Left ventricle myocardium inferior (tissue), 1 donor: ENCODE measurements at regions not wholly inside any gene's neighbourhood (a gene's known extent, or its start where the extent isn't known, plus 50 kb on each side); places are given as distances from the start of the nearest gene placed in this dataset.

Experiments used
- DNase-seq: peaks from one replicate; pipeline ENCODE4 v3.0.0-alpha.2; 2020
- H3K27ac ChIP-seq: fragments of 200-600 bp; replicated peaks from 2 replicates; pipeline ENCODE4 v1.8.0; 2021
- H3K27me3 ChIP-seq: fragments of 200-600 bp; 2 replicates; pipeline ENCODE4 v1.8.0; 2021; ENCODE audit warnings: low read depth
- H3K36me3 ChIP-seq: fragments of 200-600 bp; 2 replicates; pipeline ENCODE4 v1.8.0; 2021
- H3K4me1 ChIP-seq: fragments of 200-600 bp; 2 replicates; pipeline ENCODE4 v1.8.0; 2021
- H3K4me3 ChIP-seq: fragments of 200-600 bp; 2 replicates; pipeline ENCODE4 v1.8.0; 2021; ENCODE audit warnings: mild to moderate bottlenecking, moderate library complexity
- H3K9me3 ChIP-seq: fragments of 200-600 bp; replicated peaks from 2 replicates; pipeline ENCODE4 v1.8.0; 2021
- intact Hi-C: fragments of 100-400 bp; cut with micrococcal nuclease; formaldehyde crosslinking; loops from one replicate; pipeline ENCODE4 v1.11.0; 2022
- TF ChIP-seq, protein P1 (sequence below): fragments of 200-600 bp; IDR thresholded peaks from 2 replicates; pipeline ENCODE4 v1.8.0; 2021; ENCODE audit warnings: antibody characterized with exemption, mild to moderate bottlenecking, borderline replicate concordance
- donor health status: DM: no; HTN: yes; CAD: no; lungs with severe emphysema.

DNA sequence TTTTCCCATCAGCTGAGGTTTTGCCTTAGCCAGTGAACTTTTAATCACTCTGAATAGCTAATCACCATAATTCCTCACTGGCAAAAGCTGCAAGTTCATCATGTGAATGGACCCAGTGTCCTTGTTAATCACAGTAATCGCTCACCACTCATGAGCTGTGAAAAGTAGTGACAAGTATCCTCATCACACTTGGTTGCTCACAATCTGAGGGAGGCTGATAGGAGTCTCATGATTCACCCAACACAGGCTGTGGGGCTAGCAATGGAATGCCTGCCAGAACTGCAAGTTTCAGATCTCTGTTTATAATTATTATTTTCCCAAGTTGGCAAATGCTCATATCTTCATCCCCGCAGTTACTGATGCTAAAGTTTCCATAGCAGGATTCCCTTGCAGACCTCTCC, 467.2 kb downstream of the KIF4B start:
- intact Hi-C loops: no loop called here
- H3K27me3 ChIP-seq: no peaks in the 10 kb centered on the region
- peak overlapping the region; percentile 86 for H3K27ac ChIP-seq
- peak; percentile 18 for DNase-seq
- H3K4me1 ChIP-seq: peaks cover 28% of the 10 kb centered on the region
- no peaks in the 10 kb centered on the region for H3K36me3 ChIP-seq
- peaks cover 12% of the 10 kb centered on the region for H3K9me3 ChIP-seq
- H3K4me3 ChIP-seq: no peak overlapping the region
- TF ChIP-seq, protein P1, sequence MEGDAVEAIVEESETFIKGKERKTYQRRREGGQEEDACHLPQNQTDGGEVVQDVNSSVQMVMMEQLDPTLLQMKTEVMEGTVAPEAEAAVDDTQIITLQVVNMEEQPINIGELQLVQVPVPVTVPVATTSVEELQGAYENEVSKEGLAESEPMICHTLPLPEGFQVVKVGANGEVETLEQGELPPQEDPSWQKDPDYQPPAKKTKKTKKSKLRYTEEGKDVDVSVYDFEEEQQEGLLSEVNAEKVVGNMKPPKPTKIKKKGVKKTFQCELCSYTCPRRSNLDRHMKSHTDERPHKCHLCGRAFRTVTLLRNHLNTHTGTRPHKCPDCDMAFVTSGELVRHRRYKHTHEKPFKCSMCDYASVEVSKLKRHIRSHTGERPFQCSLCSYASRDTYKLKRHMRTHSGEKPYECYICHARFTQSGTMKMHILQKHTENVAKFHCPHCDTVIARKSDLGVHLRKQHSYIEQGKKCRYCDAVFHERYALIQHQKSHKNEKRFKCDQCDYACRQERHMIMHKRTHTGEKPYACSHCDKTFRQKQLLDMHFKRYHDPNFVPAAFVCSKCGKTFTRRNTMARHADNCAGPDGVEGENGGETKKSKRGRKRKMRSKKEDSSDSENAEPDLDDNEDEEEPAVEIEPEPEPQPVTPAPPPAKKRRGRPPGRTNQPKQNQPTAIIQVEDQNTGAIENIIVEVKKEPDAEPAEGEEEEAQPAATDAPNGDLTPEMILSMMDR: no peak

DNA sequence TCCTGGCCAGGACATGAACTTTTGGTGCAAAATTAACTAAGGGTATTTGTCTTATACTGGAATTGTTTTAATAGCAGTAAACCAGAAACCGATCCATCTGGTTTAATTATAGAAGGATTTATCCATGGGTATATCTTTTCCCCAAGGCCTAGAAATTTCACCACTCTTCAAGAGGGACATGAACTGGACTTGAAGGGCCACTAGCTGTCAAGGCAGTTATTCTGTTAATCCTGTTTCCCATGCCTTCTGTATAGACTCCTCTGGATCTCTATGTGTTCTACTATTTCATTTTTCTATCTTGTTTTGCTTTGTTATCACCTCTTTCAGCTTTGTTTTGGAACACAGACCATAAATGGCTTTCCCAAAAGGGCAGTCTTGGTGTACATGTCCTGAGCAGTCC, 467.6 kb downstream of the KIF4B start:
- H3K27me3 ChIP-seq: no peaks in the 10 kb centered on the region
- peaks cover 28% of the 10 kb centered on the region for H3K4me1 ChIP-seq
- H3K4me3 ChIP-seq: no peak overlapping the region
- H3K36me3 ChIP-seq: no peaks in the 10 kb centered on the region
- H3K9me3 ChIP-seq: peaks cover 8% of the 10 kb centered on the region
- no peak for DNase-seq
- intact Hi-C loops: no loop called here
- peak overlapping the region; percentile 86 for H3K27ac ChIP-seq
- TF ChIP-seq, protein P1: no peak

DNA sequence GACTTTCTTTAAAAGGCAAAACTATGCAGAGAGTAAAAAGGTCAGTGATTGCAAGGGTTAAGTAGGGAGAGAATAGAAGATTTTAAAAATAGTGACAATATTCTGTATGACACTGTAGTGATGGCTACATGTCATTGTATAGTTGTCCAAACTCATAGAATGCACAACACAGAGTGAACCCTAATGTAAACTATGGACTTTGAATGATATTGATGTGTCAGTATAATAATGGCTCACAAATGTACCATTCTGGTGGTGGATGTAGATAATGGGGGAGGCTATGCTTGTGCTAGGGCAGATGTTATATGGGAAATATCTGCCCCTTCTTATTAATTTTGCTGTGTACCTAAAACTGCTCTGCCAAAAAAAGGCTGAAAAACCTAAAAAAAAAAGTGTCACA, 468.9 kb downstream of the KIF4B start:
- Histone ChIP-seq H3K9me3 (no peaks in the 10 kb centered on the region), H3K27ac (peak overlapping the region; percentile 86), H3K27me3 (no peaks in the 10 kb centered on the region), H3K4me1 (peaks cover 28% of the 10 kb centered on the region), H3K36me3 (no peaks in the 10 kb centered on the region), H3K4me3 (no peak overlapping the region)
- DNase-seq: no peak
- intact Hi-C loops: no loop called here
- TF ChIP-seq, protein P1: no peak

DNA sequence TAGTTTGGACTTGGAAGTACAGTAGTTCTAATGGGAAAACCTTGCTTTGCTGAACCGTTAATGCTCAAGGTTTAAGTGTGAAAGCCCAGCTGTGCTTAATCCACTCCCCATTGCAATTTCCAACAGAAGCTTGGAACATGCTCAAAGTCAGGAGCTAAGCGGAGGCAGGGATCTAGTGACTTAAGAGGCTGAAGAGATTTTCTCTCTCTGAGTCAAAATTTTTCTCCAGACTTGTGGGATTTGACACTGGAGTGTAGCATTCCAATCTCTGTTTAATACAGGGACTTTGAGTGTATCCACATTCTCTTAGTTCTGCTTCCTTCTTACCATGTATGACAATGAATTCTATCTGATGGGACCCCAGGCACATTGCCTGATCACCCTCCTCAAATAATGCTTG, 471.8 kb downstream of the KIF4B start:
- TF ChIP-seq, protein P1: no peak
- peak overlapping the region; percentile 29 for H3K27ac ChIP-seq
- H3K4me3 ChIP-seq: no peak overlapping the region
- H3K4me1 ChIP-seq: peaks cover 29% of the 10 kb centered on the region
- H3K36me3 ChIP-seq: no peaks in the 10 kb centered on the region
- H3K27me3 ChIP-seq: no peaks in the 10 kb centered on the region
- H3K9me3 ChIP-seq: no peaks in the 10 kb centered on the region
- intact Hi-C loops: no loop called here
- DNase-seq: no peak

DNA sequence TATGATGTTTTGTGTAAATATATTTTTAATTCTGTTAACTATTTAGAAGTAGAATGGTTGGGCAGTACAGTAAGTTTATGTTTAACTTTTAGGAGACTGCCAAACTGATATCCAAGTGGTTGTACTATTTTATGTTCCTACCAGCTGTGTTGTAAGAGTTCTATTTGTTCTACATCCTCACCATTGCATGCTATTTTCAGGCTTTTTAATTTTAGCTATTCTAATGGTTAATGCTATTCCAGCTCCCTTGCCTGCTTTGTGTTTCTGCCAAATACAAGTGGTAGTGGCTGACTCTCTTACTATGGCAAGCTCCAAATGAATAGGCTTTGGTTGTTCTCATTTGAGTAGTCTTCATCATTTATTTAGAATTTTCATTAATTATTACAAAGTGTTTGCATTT, 476.4 kb downstream of the KIF4B start:
- Histone ChIP-seq H3K27me3 (no peaks in the 10 kb centered on the region), H3K36me3 (no peaks in the 10 kb centered on the region), H3K4me1 (peaks cover 13% of the 10 kb centered on the region), H3K9me3 (no peaks in the 10 kb centered on the region), H3K4me3 (no peak overlapping the region), H3K27ac (peak overlapping the region; percentile 71)
- no peak for DNase-seq
- TF ChIP-seq, protein P1: no peak
- intact Hi-C loops: no loop called here

DNA sequence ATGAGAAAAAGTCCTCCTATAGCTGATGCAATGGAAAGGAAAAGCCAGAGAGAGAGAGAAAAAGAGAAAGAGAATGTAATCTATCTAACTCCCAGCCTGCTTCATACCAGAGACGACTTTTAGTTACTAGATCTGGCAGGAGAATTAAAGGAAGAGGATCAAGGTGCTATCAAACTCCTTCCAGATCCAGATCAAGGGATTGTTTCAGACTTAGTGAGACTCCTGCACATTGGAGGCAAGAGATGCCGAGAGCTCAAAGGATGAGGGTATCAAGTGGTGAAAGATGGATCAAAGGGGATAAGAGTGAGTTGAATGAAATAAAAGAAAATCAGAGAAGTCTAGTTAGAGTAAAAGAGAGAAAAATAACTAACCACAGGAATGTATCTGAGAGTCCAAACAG, 478.6 kb downstream of the KIF4B start:
- DNase-seq: no peak

More for the DNA sequence above, 478.6 kb downstream of the KIF4B start:
- no peak overlapping the region for H3K27ac ChIP-seq
- TF ChIP-seq, protein P1: no peak
- H3K27me3 ChIP-seq: no peaks in the 10 kb centered on the region
- no peaks in the 10 kb centered on the region for H3K9me3 ChIP-seq
- H3K4me3 ChIP-seq: no peak overlapping the region
- peaks cover 5% of the 10 kb centered on the region for H3K4me1 ChIP-seq
- intact Hi-C loops: no loop called here
- no peaks in the 10 kb centered on the region for H3K36me3 ChIP-seq
